Thoracic aorta (tissue), 2 donors: ENCODE measurements at regions not wholly inside any gene's neighbourhood (a gene's known extent, or its start where the extent isn't known, plus 50 kb on each side); places are given as distances from the start of the nearest gene placed in this dataset.

ENCODE experiments used
- ATAC-seq: fragments of 150-250 bp; one replicate; pipeline ENCODE4 v1.8.0; 2017; ENCODE audit warnings: low read depth; ENCODE audit not compliant: insufficient number of reproducible peaks, low FRiP score
- DNase-seq: peaks from one replicate; pipeline ENCODE4 v3.0.0-alpha.2; 2020; ENCODE audit warnings: low spot score
- H3K27ac ChIP-seq, 2 donors: fragments of 200-600 bp; sonication (generic); 1 replicate in 1 of 2; 2 replicates in 1 of 2; pipeline ENCODE4 v1.5.1; 2016; ENCODE audit warnings: mild to moderate bottlenecking in 2 of 2, moderate library complexity in 2 of 2
- H3K27me3 ChIP-seq: fragments of 200-600 bp; sonication (generic); replicated peaks from 2 replicates; pipeline ENCODE4 v1.6.0; 2016; ENCODE audit warnings: mild to moderate bottlenecking; ENCODE audit not compliant: insufficient read depth
- H3K36me3 ChIP-seq: fragments of 200-600 bp; sonication (generic); one replicate; pipeline ENCODE4 v1.5.1; 2016
- H3K4me1 ChIP-seq, 2 donors: fragments of 200-600 bp; sonication (generic); 1 replicate in 1 of 2; 2 replicates in 1 of 2; pipeline versions ENCODE4 v1.5.1 to v1.6.0; 2016; ENCODE audit warnings: low read depth in 2 of 2, mild to moderate bottlenecking in 1 of 2; ENCODE audit not compliant: control insufficient read depth in 1 of 2
- H3K4me3 ChIP-seq: fragments of 200-600 bp; sonication (generic); 2 replicates; pipeline ENCODE4 v1.5.1; 2016; ENCODE audit warnings: mild to moderate bottlenecking
- H3K9me3 ChIP-seq: fragments of 200-600 bp; sonication (generic); 2 replicates; pipeline ENCODE4 v1.5.1; 2016
- TF ChIP-seq, protein P1 (sequence below): fragments of 200-600 bp; sonication (generic); IDR thresholded peaks from one replicate; pipeline ENCODE4 v1.5.1; 2019; ENCODE audit warnings: antibody characterized with exemption

DNA sequence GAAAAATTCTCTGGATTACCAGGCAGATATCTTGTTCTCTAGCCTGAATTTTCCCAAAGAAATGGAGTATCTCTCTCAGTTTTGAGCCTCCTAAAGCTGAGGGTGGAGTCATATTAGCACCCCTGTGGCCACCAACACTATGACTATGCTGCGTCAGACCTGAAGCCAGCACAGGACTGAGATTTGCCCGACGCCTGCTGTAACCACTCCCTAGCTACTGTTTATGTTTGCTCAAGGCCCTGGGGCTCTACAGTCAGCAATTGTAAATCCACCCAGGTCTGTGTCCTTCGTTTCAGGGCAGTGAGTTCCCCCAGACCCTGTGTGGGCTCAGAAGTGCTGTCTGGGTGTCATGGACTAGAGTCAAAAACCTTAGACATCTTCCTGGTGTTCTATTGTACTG is 61.4 kb downstream of the ZXDA start:
- TF ChIP-seq, protein P1, sequence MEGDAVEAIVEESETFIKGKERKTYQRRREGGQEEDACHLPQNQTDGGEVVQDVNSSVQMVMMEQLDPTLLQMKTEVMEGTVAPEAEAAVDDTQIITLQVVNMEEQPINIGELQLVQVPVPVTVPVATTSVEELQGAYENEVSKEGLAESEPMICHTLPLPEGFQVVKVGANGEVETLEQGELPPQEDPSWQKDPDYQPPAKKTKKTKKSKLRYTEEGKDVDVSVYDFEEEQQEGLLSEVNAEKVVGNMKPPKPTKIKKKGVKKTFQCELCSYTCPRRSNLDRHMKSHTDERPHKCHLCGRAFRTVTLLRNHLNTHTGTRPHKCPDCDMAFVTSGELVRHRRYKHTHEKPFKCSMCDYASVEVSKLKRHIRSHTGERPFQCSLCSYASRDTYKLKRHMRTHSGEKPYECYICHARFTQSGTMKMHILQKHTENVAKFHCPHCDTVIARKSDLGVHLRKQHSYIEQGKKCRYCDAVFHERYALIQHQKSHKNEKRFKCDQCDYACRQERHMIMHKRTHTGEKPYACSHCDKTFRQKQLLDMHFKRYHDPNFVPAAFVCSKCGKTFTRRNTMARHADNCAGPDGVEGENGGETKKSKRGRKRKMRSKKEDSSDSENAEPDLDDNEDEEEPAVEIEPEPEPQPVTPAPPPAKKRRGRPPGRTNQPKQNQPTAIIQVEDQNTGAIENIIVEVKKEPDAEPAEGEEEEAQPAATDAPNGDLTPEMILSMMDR = no peak
- DNase-seq = no peak

DNA sequence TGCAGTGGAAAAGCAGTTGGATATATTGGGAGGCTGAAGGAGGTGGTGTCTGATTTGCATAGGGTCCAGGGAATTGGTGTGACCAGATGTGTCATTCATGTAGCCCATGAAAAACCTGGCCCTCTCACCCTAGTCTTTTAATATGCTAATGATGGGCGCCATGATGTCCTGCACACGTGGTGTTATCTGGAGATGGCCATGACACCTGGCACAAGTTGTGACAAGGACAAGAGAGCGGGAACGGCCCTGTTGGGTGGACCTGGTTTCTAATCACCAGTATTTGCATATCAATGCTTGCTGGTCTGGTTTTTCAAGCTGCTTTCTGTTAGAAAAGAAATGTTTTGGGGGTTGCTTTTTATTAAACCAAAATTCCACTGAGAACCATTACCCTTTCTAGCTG is 87.4 kb downstream of the ZXDA start:
- no peak for ATAC-seq
- H3K4me3 ChIP-seq = no peak overlapping the region
- no peak for DNase-seq
- H3K27ac ChIP-seq = no peak overlapping the region
- H3K27me3 ChIP-seq = no peaks in the 10 kb centered on the region
- H3K4me1 ChIP-seq = no peaks in the 10 kb centered on the region
- H3K9me3 ChIP-seq = no peaks in the 10 kb centered on the region
- TF ChIP-seq, protein P1 = no peak
- no peaks in the 10 kb centered on the region for H3K36me3 ChIP-seq

More for the DNA sequence above, 61.4 kb downstream of the ZXDA start:
- ATAC-seq = no peak
- no peaks in the 10 kb centered on the region for H3K36me3 ChIP-seq
- no peaks in the 10 kb centered on the region for H3K4me1 ChIP-seq
- H3K27me3 ChIP-seq = no peaks in the 10 kb centered on the region
- peaks cover 4% of the 10 kb centered on the region for H3K9me3 ChIP-seq
- H3K4me3 ChIP-seq = no peak overlapping the region
- no peak overlapping the region for H3K27ac ChIP-seq

DNA sequence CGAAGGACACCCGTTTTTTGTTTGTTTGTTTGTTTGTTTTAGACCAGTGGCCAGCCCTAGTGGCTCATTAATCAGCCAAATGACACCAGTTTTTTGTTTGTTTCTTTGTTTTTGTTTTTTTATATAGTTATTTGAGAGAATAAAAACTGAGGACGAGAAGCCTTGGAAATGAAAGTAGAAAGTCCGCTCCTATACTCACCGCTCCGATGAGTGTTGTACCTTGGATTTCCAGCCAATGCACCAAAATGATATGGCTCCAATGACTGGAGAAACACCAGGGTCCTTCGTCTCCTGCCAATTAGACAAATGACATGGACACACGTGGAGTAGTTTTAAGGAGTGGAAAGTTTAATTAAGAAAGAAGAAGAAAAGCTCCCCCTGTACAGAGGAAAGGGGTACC is 87.9 kb downstream of the ZXDA start:
- no peaks in the 10 kb centered on the region for H3K4me1 ChIP-seq
- no peaks in the 10 kb centered on the region for H3K36me3 ChIP-seq
- H3K27ac ChIP-seq = no peak overlapping the region
- no peak for ATAC-seq
- DNase-seq = no peak
- no peaks in the 10 kb centered on the region for H3K27me3 ChIP-seq
- TF ChIP-seq, protein P1 = no peak
- H3K9me3 ChIP-seq = no peaks in the 10 kb centered on the region
- peak overlapping the region; percentile 57 for H3K4me3 ChIP-seq

DNA sequence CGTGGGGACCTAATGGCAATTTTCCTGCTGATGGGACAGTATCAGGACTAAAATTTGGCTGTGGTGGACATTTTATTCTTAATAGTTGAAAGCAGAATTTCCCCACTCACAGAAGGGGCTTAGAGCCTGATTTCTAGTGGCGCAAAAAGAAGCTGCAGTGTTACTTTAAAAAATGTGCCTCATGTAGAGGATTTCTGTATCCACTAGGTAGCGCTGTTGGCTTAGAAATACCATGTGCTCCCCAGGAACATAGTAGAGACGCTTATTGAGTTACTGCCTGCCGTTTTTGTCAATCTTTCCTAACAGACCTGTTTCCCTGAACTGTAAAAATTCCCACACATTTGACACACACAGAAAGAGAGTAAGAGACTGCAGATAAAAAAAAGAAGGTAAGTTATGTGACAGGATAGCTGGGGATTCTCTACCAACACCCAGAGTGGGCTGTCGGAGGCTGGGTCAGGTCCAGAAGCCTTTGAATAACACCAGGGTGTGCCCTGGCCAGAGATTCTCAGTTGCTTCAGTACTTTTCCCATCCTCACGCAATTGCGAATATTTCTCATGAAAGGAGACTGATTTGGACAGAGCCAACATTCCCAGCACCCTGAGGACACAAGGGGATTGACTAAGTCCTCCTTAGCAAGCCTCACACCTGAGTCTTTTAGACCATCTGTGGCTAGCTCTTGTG is 88.4 kb downstream of the ZXDA start:
- Histone ChIP-seq H3K4me3 (peak overlapping the region; percentile 57), H3K27me3 (no peaks in the 10 kb centered on the region), H3K27ac (no peak overlapping the region), H3K36me3 (no peaks in the 10 kb centered on the region), H3K4me1 (no peaks in the 10 kb centered on the region), H3K9me3 (no peaks in the 10 kb centered on the region)
- DNase-seq = no peak
- ATAC-seq = no peak
- TF ChIP-seq, protein P1 = peak; percentile 62

DNA sequence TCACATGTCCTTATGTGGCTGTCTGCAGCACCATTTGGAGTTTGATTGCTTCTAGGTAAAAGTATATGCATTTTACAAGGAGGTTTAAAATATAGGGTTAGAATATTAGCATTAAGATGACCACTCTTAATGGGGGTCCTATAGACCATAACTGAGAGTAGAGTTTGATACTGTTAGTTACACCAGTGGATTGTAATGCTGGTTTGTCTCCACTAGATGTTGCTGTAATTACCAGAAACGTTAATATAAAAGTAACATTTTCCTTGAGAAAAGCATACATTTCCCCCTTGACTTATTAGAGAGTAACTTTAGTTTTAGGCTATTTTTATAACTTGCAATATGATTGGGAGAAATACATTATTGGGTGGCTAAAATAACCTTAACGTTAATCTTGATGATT is 93.0 kb downstream of the ZXDA start:
- TF ChIP-seq, protein P1 = no peak

More for the DNA sequence above, 93.0 kb downstream of the ZXDA start:
- no peak overlapping the region for H3K27ac ChIP-seq
- no peak overlapping the region for H3K4me3 ChIP-seq
- no peaks in the 10 kb centered on the region for H3K4me1 ChIP-seq
- ATAC-seq (no peak), DNase-seq (no peak)
- H3K36me3 ChIP-seq = no peaks in the 10 kb centered on the region
- no peaks in the 10 kb centered on the region for H3K27me3 ChIP-seq
- no peaks in the 10 kb centered on the region for H3K9me3 ChIP-seq
